ENCODE measurements at regions not wholly inside any gene's neighbourhood (a gene's known extent, or its start where the extent isn't known, plus 50 kb on each side); places are given as distances from the start of the nearest gene placed in this dataset.
"Not testable (repeated sequence)": the region's sequence is repeated elsewhere in the genome, so short reads cannot be mapped to it uniquely, and the experiment has no call there.

DNA sequence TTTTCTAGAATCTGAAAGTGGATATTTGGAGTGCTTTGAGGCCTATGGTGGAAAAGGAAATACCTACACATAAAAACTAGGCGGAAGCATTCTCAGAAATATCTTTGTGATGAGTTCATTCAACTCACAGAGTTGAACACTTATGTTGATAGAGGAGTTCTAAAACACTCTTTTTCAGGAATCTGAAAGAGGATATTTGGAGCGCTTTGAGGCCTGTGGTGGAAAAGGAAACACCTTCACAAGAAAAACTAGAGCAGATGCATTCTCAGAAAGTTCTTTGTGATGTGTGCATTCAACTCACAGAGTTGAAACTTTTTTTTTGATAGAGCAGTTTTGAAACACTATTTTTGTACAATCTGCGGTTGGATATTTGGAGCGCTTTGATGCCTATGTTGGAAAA is 1250.0 kb upstream of the DEFB115 start:
- in situ Hi-C loops (cut with MboI; ENCODE audit: low sequenced_read_pairs), result not testable (repeated sequence)

More for the DNA sequence above, 1250.0 kb upstream of the DEFB115 start:
- not testable (repeated sequence) for H3K4me1 ChIP-seq; H3K4me3 ChIP-seq; H3K27me3 ChIP-seq (ENCODE audit: low read depth); H3K36me3 ChIP-seq (replicated peaks); H3K9me3 ChIP-seq
- DNase-seq (ENCODE audit: low spot score in 2 of 2), result peak; percentile 9 to 11

Measured in HAP-1 (cell line).